ENCODE measurements at regions not wholly inside any gene's neighbourhood (a gene's known extent, or its start where the extent isn't known, plus 50 kb on each side); places are given as distances from the start of the nearest gene placed in this dataset.

GRCh38 chr9:89899573-89899972 lies 294.8 kb downstream of the GADD45G start:
- TF ChIP-seq EP300 (IDR thresholded peaks at IDR 0.05; ENCODE audit: borderline replicate concordance in 1 of 2, low read depth in 1 of 2, low read length in 1 of 2) = no peak
- TF ChIP-seq CTCF (IDR thresholded peaks at IDR 0.05) = no peak

All from SK-N-SH (cell line).